Esophagus muscularis mucosa (tissue), 4 donors: ENCODE measurements at regions not wholly inside any gene's neighbourhood (a gene's known extent, or its start where the extent isn't known, plus 50 kb on each side); places are given as distances from the start of the nearest gene placed in this dataset.

ENCODE experiments used
- EP300 ChIP-seq: sonication (generic); formaldehyde crosslinking; IDR thresholded peaks from one replicate; pipeline ENCODE4 v1.6.1; 2017; ENCODE audit warnings: antibody characterized with exemption
- POLR2A ChIP-seq: fragments of 450-650 bp; IDR thresholded peaks from one replicate; pipeline ENCODE4 v1.6.1; 2017; ENCODE audit warnings: antibody characterized with exemption, moderate library complexity, mild to moderate bottlenecking, low read depth
- TF ChIP-seq, protein P1 (sequence below), 3 experiments: fragments of 200-600 bp in 2 of 3; fragments of 450-650 bp in 1 of 3; sonication (generic) in 2 of 3; IDR thresholded peaks; one replicate each; pipeline ENCODE4 v1.5.1; 2017 to 2019; ENCODE audit warnings: antibody characterized with exemption in 3 of 3, mild to moderate bottlenecking in 2 of 3, moderate library complexity in 1 of 3

GRCh38 chr13:53408306-53408705 is 379.7 kb downstream of the OLFM4 start:
- TF ChIP-seq, protein P1, sequence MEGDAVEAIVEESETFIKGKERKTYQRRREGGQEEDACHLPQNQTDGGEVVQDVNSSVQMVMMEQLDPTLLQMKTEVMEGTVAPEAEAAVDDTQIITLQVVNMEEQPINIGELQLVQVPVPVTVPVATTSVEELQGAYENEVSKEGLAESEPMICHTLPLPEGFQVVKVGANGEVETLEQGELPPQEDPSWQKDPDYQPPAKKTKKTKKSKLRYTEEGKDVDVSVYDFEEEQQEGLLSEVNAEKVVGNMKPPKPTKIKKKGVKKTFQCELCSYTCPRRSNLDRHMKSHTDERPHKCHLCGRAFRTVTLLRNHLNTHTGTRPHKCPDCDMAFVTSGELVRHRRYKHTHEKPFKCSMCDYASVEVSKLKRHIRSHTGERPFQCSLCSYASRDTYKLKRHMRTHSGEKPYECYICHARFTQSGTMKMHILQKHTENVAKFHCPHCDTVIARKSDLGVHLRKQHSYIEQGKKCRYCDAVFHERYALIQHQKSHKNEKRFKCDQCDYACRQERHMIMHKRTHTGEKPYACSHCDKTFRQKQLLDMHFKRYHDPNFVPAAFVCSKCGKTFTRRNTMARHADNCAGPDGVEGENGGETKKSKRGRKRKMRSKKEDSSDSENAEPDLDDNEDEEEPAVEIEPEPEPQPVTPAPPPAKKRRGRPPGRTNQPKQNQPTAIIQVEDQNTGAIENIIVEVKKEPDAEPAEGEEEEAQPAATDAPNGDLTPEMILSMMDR (IDR thresholded peaks at IDR 0.05) = no peak
- TF ChIP-seq POLR2A = no peak
- no peak for TF ChIP-seq EP300
